ENCODE measurements at regions not wholly inside any gene's neighbourhood (a gene's known extent, or its start where the extent isn't known, plus 50 kb on each side); places are given as distances from the start of the nearest gene placed in this dataset.

GRCh38 chr5:164881442-164881841 is 1376.0 kb downstream of the MAT2B start:
- no peaks in the 10 kb centered on the region for H3K36me3 ChIP-seq (ENCODE audit: control insufficient read depth in 2 of 2, insufficient read depth in 2 of 2, low read length in 1 of 2)
- TF ChIP-seq NR2C2 (IDR thresholded peaks at IDR 0.05; ENCODE audit: borderline replicate concordance, control insufficient read depth, insufficient read length, low read depth) (no peak), IRF4 (IDR thresholded peaks at IDR 0.05; ENCODE audit: low read depth, low read length) (no peak), CHD4 (IDR thresholded peaks at IDR 0.05) (no peak), MEF2B (IDR thresholded peaks at IDR 0.05; ENCODE audit: partially characterized antibody, poor library complexity, severe bottlenecking) (no peak), USF1 (IDR thresholded peaks at IDR 0.05; ENCODE audit: borderline replicate concordance, extremely low read length, insufficient read depth, low read depth, low read length) (no peak), YBX1 (IDR thresholded peaks at IDR 0.05) (no peak), ATF2 (IDR thresholded peaks at IDR 0.05; ENCODE audit: low read length) (no peak), ZBTB40 (IDR thresholded peaks at IDR 0.05; ENCODE audit: borderline replicate concordance) (no peak), ZNF207 (IDR thresholded peaks at IDR 0.05; ENCODE audit: borderline replicate concordance) (no peak), REST (IDR thresholded peaks at IDR 0.05; ENCODE audit: low read depth, low read length) (no peak), SMAD1 (IDR thresholded peaks at IDR 0.05; ENCODE audit: low read depth, partially characterized antibody) (no peak), CHD1 (IDR thresholded peaks at IDR 0.05; ENCODE audit: low read depth, low read length) (no peak), YY1 (IDR thresholded peaks at IDR 0.05; ENCODE audit: low read depth, low read length) (no peak), NFYB (IDR thresholded peaks at IDR 0.05; ENCODE audit: insufficient read depth, low read depth, low read length) (no peak), ZNF622 (IDR thresholded peaks at IDR 0.05) (no peak), MEF2A (IDR thresholded peaks at IDR 0.05; ENCODE audit: insufficient read depth, low read depth, low read length) (no peak), HDGF (IDR thresholded peaks at IDR 0.05) (no peak)

More at GRCh38 chr5:164881442-164881841, 1376.0 kb downstream of the MAT2B start:
- Histone ChIP-seq H3K4me1 (ENCODE audit: control insufficient read depth, insufficient read depth, low read length) (no peaks in the 10 kb centered on the region), H3K79me2 (ENCODE audit: control insufficient read depth, insufficient read depth, low read length) (no peaks in the 10 kb centered on the region), H3K4me2 (ENCODE audit: control insufficient read depth, insufficient read depth) (no peak overlapping the region), H3K4me3 (no peak overlapping the region), H3K27me3 (replicated peaks in 1 of 2; ENCODE audit: control insufficient read depth in 2 of 2, insufficient read depth in 2 of 2, low read length in 1 of 2) (no peaks in the 10 kb centered on the region), H3K27ac (ENCODE audit: control insufficient read depth, insufficient read depth) (no peak overlapping the region), H2AFZ (ENCODE audit: control insufficient read depth, low read depth, low read length) (no peak overlapping the region), H4K20me1 (ENCODE audit: control insufficient read depth, insufficient read depth) (no peaks in the 10 kb centered on the region), H3K9me3 (replicated peaks; ENCODE audit: control insufficient read depth, insufficient read depth, low read length) (no peaks in the 10 kb centered on the region), H3K9ac (ENCODE audit: control insufficient read depth, insufficient read depth, low read length) (no peak overlapping the region)
- WGBS (ENCODE audit: insufficient coverage, insufficient replicate concordance, low lambda C conversion rate, missing lambda C conversion rate) = 46% methylated on average over 8 of the region's 12 CpGs
- FAIRE-seq (no peak), DNase-seq (ENCODE audit: low read depth, low spot score) (no peak), ATAC-seq (no peak)
- intact Hi-C loops (cut with micrococcal nuclease; ENCODE audit: unreplicated experiment) (no loop called here), in situ Hi-C loops (cut with MboI) (no loop called here)
- ChIA-PET SMC1A (ENCODE audit: uncharacterized antibody, unreplicated experiment) (no interaction called here), CTCF (no interaction called here), RAD21 (ENCODE audit: unreplicated experiment) (no interaction called here), POLR2A (no interaction called here)
- no TSS peak for BruUV-seq (replicated peaks)

Measured in GM12878 (cell line).